ENCODE measurements at regions not wholly inside any gene's neighbourhood (a gene's known extent, or its start where the extent isn't known, plus 50 kb on each side); places are given as distances from the start of the nearest gene placed in this dataset.

- TF ChIP-seq CTCF (IDR thresholded peaks at IDR 0.05; ENCODE audit: low read length): no peak
- no peak for TF ChIP-seq EZH2 (IDR thresholded peaks at IDR 0.05; ENCODE audit: borderline replicate concordance, low read length)
- no peak overlapping the region for H3K9ac ChIP-seq (ENCODE audit: low read length)
- no peak overlapping the region for H3K4me3 ChIP-seq (ENCODE audit: low read depth, low read length, poor library complexity, severe bottlenecking)
- no peaks in the 10 kb centered on the region for H3K36me3 ChIP-seq (ENCODE audit: insufficient read depth, low read length)
- H3K27ac ChIP-seq (ENCODE audit: low read depth, low read length, poor library complexity, severe bottlenecking): no peak overlapping the region
- H4K20me1 ChIP-seq (ENCODE audit: insufficient read depth, low read length): no peaks in the 10 kb centered on the region
- H2AFZ ChIP-seq (ENCODE audit: low read length): no peak overlapping the region
- no peaks in the 10 kb centered on the region for H3K9me3 ChIP-seq (ENCODE audit: low read length)
- no peaks in the 10 kb centered on the region for H3K4me1 ChIP-seq (ENCODE audit: insufficient read depth, low read length, severe bottlenecking)
- no peaks in the 10 kb centered on the region for H3F3A ChIP-seq (ENCODE audit: insufficient read depth, low read length)
- H3K79me2 ChIP-seq (ENCODE audit: insufficient read depth, low read length): no peaks in the 10 kb centered on the region
- H3K27me3 ChIP-seq (ENCODE audit: insufficient read depth, low read length): no peaks in the 10 kb centered on the region
- H3K4me2 ChIP-seq (ENCODE audit: low read length): no peak overlapping the region
- H3K9me2 ChIP-seq (ENCODE audit: low read depth, low read length): no peaks in the 10 kb centered on the region
Observed at GRCh38 chr4:128556756-128557155, 252.7 kb upstream of the JADE1 start.

GRCh38 chr4:128553686-128554515, 255.6 kb upstream of the JADE1 start:
- Histone ChIP-seq H3K4me2 (ENCODE audit: low read length) (0 out of 2 replicates have a peak overlapping the region, but pooled peaks have one; percentile 39), H3K79me2 (ENCODE audit: insufficient read depth, low read length) (no peaks in the 10 kb centered on the region), H3K27me3 (ENCODE audit: insufficient read depth, low read length) (no peaks in the 10 kb centered on the region), H3K9ac (ENCODE audit: low read length) (no peak overlapping the region), H3F3A (ENCODE audit: insufficient read depth, low read length) (no peaks in the 10 kb centered on the region), H3K4me3 (ENCODE audit: low read depth, low read length, poor library complexity, severe bottlenecking) (no peak overlapping the region), H3K4me1 (ENCODE audit: insufficient read depth, low read length, severe bottlenecking) (no peaks in the 10 kb centered on the region), H2AFZ (ENCODE audit: low read length) (no peak overlapping the region), H3K9me2 (ENCODE audit: low read depth, low read length) (no peaks in the 10 kb centered on the region), H3K36me3 (ENCODE audit: insufficient read depth, low read length) (no peaks in the 10 kb centered on the region), H3K9me3 (ENCODE audit: low read length) (no peaks in the 10 kb centered on the region), H4K20me1 (ENCODE audit: insufficient read depth, low read length) (no peaks in the 10 kb centered on the region), H3K27ac (ENCODE audit: low read depth, low read length, poor library complexity, severe bottlenecking) (no peak overlapping the region)
- no peak for TF ChIP-seq CTCF (IDR thresholded peaks at IDR 0.05; ENCODE audit: low read length)
- no peak for TF ChIP-seq EZH2 (IDR thresholded peaks at IDR 0.05; ENCODE audit: borderline replicate concordance, low read length)

GRCh38 chr4:128552586-128552907, 257.0 kb upstream of the JADE1 start:
- no peak for TF ChIP-seq CTCF (IDR thresholded peaks at IDR 0.05; ENCODE audit: low read length)
- no peak for TF ChIP-seq EZH2 (IDR thresholded peaks at IDR 0.05; ENCODE audit: borderline replicate concordance, low read length)
- Histone ChIP-seq H4K20me1 (ENCODE audit: insufficient read depth, low read length) (no peaks in the 10 kb centered on the region), H3K79me2 (ENCODE audit: insufficient read depth, low read length) (no peaks in the 10 kb centered on the region), H3K9ac (ENCODE audit: low read length) (no peak overlapping the region), H3K36me3 (ENCODE audit: insufficient read depth, low read length) (no peaks in the 10 kb centered on the region), H3K9me3 (ENCODE audit: low read length) (no peaks in the 10 kb centered on the region), H3F3A (ENCODE audit: insufficient read depth, low read length) (no peaks in the 10 kb centered on the region), H3K4me3 (ENCODE audit: low read depth, low read length, poor library complexity, severe bottlenecking) (no peak overlapping the region), H3K27ac (ENCODE audit: low read depth, low read length, poor library complexity, severe bottlenecking) (no peak overlapping the region), H3K9me2 (ENCODE audit: low read depth, low read length) (no peaks in the 10 kb centered on the region), H3K4me2 (ENCODE audit: low read length) (no peak overlapping the region), H3K4me1 (ENCODE audit: insufficient read depth, low read length, severe bottlenecking) (no peaks in the 10 kb centered on the region), H3K27me3 (ENCODE audit: insufficient read depth, low read length) (no peaks in the 10 kb centered on the region), H2AFZ (ENCODE audit: low read length) (no peak overlapping the region)
